WTC11 (cell line): ENCODE measurements at regions not wholly inside any gene's neighbourhood (a gene's known extent, or its start where the extent isn't known, plus 50 kb on each side); places are given as distances from the start of the nearest gene placed in this dataset.

Experiments
- OVOL2 ChIP-seq: fragments of 250-450 bp; sonication (Bioruptor Pico); IDR thresholded peaks from 2 replicates; pipeline ENCODE4 v1.9.0; 2021; ENCODE audit warnings: mild to moderate bottlenecking, borderline replicate concordance
- ZNF232 ChIP-seq: sonication (generic); formaldehyde crosslinking; IDR thresholded peaks from 2 replicates; pipeline ENCODE4 v1.8.0; 2022; ENCODE audit warnings: mild to moderate bottlenecking, missing genetic modification reagents

- no peak for TF ChIP-seq OVOL2
- no peak for TF ChIP-seq ZNF232 (CRISPR knock-in tag)
These were observed 139.2 kb downstream of the HLX start for GRCh38 chr1:221018414-221018813.
